T-helper 1 cell treated with Interleukin-12 subunit alpha and Interleukin-12 subunit beta and Interleukin-4 antibody, amounts not matched to agents 30 μg/mL and 1 μg/mL, for 36 hours (primary cell): ENCODE measurements at regions not wholly inside any gene's neighbourhood (a gene's known extent, or its start where the extent isn't known, plus 50 kb on each side); places are given as distances from the start of the nearest gene placed in this dataset.

ENCODE experiments used
- H3K27ac Mint-ChIP-seq: one replicate; pipeline ENCODE4 v1.8.0; 2021; ENCODE audit warnings: mild to moderate bottlenecking, mixed read lengths
- H3K27me3 Mint-ChIP-seq: one replicate; pipeline ENCODE4 v1.8.0; 2021; ENCODE audit warnings: low read depth, mixed read lengths
- H3K36me3 Mint-ChIP-seq: one replicate; pipeline ENCODE4 v1.8.0; 2021; ENCODE audit warnings: low read depth, mixed read lengths
- H3K4me1 Mint-ChIP-seq: one replicate; pipeline ENCODE4 v1.8.0; 2021; ENCODE audit warnings: low read depth, mixed read lengths
- H3K4me3 Mint-ChIP-seq: one replicate; pipeline ENCODE4 v1.8.0; 2021; ENCODE audit warnings: mild to moderate bottlenecking, moderate library complexity, mixed read lengths
- H3K9me3 Mint-ChIP-seq: one replicate; pipeline ENCODE4 v1.8.0; 2021; ENCODE audit warnings: mixed read lengths

GRCh38 chr1:4319496-4319895, 334.9 kb upstream of the AJAP1 start:
- Mint-ChIP-seq H3K27ac (no peak overlapping the region), H3K9me3 (peaks cover 7% of the 10 kb centered on the region), H3K4me3 (no peak overlapping the region), H3K36me3 (no peaks in the 10 kb centered on the region), H3K4me1 (no peaks in the 10 kb centered on the region), H3K27me3 (no peaks in the 10 kb centered on the region)

GRCh38 chr1:4322881-4323280, 331.5 kb upstream of the AJAP1 start:
- Mint-ChIP-seq H3K36me3 (no peaks in the 10 kb centered on the region), H3K27ac (no peak overlapping the region), H3K4me1 (no peaks in the 10 kb centered on the region), H3K27me3 (no peaks in the 10 kb centered on the region), H3K9me3 (no peaks in the 10 kb centered on the region), H3K4me3 (no peak overlapping the region)

DNA sequence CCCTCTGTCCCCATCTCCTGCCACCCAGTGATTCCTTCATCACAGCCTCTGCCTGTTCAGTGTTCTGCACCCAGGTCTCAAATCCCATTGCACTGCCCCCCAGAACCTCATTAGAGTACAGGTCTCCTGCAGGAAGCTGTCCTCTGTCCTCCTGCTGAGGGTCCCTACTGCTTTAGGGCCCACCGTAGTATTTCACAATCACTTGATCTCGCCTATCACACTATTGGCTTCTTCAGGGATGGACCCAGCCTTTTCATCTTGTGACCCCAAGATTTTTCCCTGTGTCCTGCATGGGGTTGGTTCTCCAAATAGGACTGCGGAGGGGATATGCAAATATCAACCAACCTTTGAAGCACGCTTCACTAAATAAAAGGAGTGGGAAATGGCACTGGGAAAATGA, 331.1 kb upstream of the AJAP1 start:
- no peak overlapping the region for H3K4me3 Mint-ChIP-seq
- no peaks in the 10 kb centered on the region for H3K4me1 Mint-ChIP-seq
- H3K36me3 Mint-ChIP-seq: no peaks in the 10 kb centered on the region
- H3K9me3 Mint-ChIP-seq: no peaks in the 10 kb centered on the region
- no peak overlapping the region for H3K27ac Mint-ChIP-seq
- no peaks in the 10 kb centered on the region for H3K27me3 Mint-ChIP-seq

DNA sequence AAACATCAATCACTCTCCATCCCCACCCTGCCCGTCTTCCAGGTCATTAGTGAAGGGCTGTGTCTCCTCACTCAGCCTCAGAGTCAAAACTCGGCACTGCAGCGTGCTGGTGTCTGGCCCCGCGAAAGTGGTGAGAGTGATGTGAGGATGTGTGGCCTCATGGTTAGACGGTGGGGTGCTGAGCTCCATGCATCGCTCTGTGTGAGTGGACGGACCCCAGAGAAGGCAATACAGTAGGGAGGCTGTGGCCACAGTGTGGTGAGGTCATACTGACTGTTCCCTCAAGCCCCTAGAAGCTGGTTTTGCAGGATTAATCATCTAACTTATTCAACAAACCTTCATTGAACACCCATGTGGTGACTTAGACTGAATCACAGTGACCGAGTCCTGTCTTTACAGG, 329.9 kb upstream of the AJAP1 start:
- H3K9me3 Mint-ChIP-seq: no peaks in the 10 kb centered on the region
- H3K4me3 Mint-ChIP-seq: no peak overlapping the region
- H3K4me1 Mint-ChIP-seq: no peaks in the 10 kb centered on the region
- no peaks in the 10 kb centered on the region for H3K27me3 Mint-ChIP-seq
- no peaks in the 10 kb centered on the region for H3K36me3 Mint-ChIP-seq
- no peak overlapping the region for H3K27ac Mint-ChIP-seq

DNA sequence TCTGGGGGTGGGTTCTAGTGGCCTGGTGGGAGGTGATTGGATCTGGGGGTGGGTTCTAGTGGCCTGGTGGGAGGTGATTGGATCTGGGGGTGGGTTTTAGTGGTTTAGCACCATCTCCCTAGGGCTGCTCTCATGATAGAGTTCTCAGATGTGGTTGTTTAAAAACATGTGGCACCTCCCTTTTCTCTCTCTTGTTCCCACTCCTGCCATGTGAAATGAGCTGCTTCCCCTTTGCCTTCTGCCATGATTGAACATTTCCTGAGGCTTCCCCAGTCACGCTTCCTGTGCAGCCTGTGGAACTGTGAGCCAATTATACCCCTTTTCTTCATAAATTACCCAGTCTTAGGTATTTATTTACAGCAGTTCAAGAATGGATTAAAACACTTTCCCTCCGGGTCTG, 327.3 kb upstream of the AJAP1 start:
- Mint-ChIP-seq H3K27me3 (no peaks in the 10 kb centered on the region), H3K27ac (no peak overlapping the region), H3K4me1 (no peaks in the 10 kb centered on the region), H3K36me3 (no peaks in the 10 kb centered on the region), H3K9me3 (no peaks in the 10 kb centered on the region), H3K4me3 (no peak overlapping the region)

DNA sequence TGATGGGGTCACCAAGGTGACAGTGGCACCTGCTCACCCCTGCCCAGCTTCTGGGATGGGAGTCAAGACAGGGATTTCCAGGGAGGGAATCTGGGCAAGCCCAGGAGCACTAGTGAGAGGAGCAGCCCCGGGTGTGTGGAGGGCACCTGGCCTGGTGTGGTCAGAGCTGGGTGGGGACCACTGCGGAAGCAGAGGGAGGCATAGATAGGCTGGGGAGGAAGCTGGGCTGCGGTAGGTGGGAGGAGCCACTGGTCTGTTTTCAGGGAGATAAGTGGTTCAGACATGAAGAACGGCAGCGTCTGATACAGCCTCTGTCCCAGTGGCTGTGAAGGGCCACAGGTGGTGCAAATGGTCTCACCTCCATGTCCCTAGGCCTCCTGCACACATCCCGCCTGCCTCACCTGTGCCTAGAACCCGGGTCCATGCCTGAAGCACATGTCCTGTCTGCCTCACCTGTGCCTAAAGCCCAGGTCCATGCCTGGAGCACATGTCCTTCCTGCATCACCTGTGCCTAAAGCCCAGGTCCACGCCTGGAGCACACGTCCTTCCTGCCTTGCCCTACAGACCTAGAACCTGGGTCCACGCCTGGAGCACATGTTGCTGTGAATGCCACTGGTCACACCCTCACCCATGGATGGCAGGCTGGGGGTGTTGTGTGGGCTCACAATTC, 325.9 kb upstream of the AJAP1 start:
- Mint-ChIP-seq H3K36me3 (no peaks in the 10 kb centered on the region), H3K4me1 (no peaks in the 10 kb centered on the region), H3K4me3 (no peak overlapping the region), H3K27ac (no peak overlapping the region), H3K9me3 (peaks cover 2% of the 10 kb centered on the region), H3K27me3 (no peaks in the 10 kb centered on the region)

GRCh38 chr1:4330805-4331766, 323.3 kb upstream of the AJAP1 start:
- Mint-ChIP-seq H3K27me3 (no peaks in the 10 kb centered on the region), H3K27ac (no peak overlapping the region), H3K9me3 (peaks cover 3% of the 10 kb centered on the region), H3K4me1 (no peaks in the 10 kb centered on the region), H3K36me3 (no peaks in the 10 kb centered on the region), H3K4me3 (no peak overlapping the region)

DNA sequence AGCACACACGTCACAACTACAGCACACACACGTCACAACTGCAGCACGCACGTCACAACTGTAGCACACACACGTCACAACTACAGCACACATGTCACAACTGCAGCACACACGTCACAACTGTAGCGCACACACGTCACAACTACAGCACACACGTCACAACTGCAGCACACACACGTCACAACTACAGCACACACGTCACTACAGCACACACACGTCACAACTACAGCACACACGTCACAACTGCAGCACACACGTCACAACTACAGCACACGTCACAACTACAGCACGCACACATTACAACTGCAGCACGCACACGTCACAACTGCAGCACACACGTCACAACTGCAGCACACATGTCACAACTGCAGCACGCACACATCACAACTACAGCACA, 322.6 kb upstream of the AJAP1 start:
- H3K4me1 Mint-ChIP-seq: no peaks in the 10 kb centered on the region
- no peak overlapping the region for H3K4me3 Mint-ChIP-seq
- H3K27me3 Mint-ChIP-seq: no peaks in the 10 kb centered on the region
- H3K9me3 Mint-ChIP-seq: peaks cover 9% of the 10 kb centered on the region
- H3K36me3 Mint-ChIP-seq: no peaks in the 10 kb centered on the region
- no peak overlapping the region for H3K27ac Mint-ChIP-seq

GRCh38 chr1:4336507-4336906, 317.9 kb upstream of the AJAP1 start:
- Mint-ChIP-seq H3K9me3 (peaks cover 9% of the 10 kb centered on the region), H3K36me3 (no peaks in the 10 kb centered on the region), H3K27me3 (no peaks in the 10 kb centered on the region), H3K4me3 (no peak overlapping the region), H3K27ac (no peak overlapping the region), H3K4me1 (no peaks in the 10 kb centered on the region)

- Mint-ChIP-seq H3K27ac (no peak overlapping the region), H3K4me3 (no peak overlapping the region), H3K27me3 (no peaks in the 10 kb centered on the region), H3K4me1 (no peaks in the 10 kb centered on the region), H3K9me3 (peaks cover 7% of the 10 kb centered on the region), H3K36me3 (no peaks in the 10 kb centered on the region)
Observed at GRCh38 chr1:4341421-4341820, 313.0 kb upstream of the AJAP1 start.

- no peak overlapping the region for H3K27ac Mint-ChIP-seq
- no peaks in the 10 kb centered on the region for H3K27me3 Mint-ChIP-seq
- no peaks in the 10 kb centered on the region for H3K36me3 Mint-ChIP-seq
- peaks cover 4% of the 10 kb centered on the region for H3K9me3 Mint-ChIP-seq
- H3K4me3 Mint-ChIP-seq: no peak overlapping the region
- H3K4me1 Mint-ChIP-seq: no peaks in the 10 kb centered on the region
Observed at GRCh38 chr1:4344065-4344732, 310.2 kb upstream of the AJAP1 start.

DNA sequence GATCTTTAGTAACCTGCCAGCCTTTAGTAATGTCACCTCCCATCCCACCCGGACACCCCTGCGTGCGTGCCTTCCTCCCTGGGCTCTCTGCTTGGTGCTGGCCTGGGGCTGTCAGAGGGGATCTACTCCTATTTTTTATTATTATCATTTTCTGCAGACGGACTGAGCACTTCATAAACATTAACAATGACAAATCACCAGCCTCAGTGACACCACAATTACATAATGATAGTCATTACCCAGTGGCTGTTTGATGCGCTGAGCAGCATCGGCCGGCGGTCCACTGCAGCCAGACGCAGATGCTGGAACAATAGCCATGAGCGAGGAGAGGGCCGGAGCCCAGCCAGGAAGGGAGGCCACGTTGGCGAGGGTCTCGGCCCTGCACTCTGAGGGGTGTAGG, 309.3 kb upstream of the AJAP1 start:
- H3K4me1 Mint-ChIP-seq: no peaks in the 10 kb centered on the region
- no peaks in the 10 kb centered on the region for H3K36me3 Mint-ChIP-seq
- no peaks in the 10 kb centered on the region for H3K27me3 Mint-ChIP-seq
- H3K9me3 Mint-ChIP-seq: peaks cover 4% of the 10 kb centered on the region
- no peak overlapping the region for H3K27ac Mint-ChIP-seq
- no peak overlapping the region for H3K4me3 Mint-ChIP-seq

DNA sequence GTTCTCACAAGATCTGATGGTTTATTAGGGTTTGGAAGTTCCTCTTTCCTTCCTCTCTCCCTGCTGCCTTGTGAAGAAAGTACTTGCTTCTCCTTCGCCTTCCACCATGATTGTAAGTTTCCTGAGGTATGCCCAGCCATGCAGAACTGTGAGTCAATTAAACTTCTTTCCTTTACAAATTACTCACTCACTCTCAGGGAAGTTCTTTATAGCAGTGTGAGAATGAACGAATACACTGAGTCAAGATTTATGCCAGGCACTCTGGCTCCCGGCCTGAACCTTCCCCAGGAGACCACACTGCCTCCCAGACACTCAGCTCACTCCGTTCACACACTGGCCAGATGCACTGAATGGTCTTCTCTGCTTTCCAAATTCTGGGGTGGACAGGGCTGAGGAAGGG, 308.3 kb upstream of the AJAP1 start:
- H3K27me3 Mint-ChIP-seq: no peaks in the 10 kb centered on the region
- H3K4me1 Mint-ChIP-seq: no peaks in the 10 kb centered on the region
- peaks cover 4% of the 10 kb centered on the region for H3K9me3 Mint-ChIP-seq
- no peak overlapping the region for H3K4me3 Mint-ChIP-seq
- H3K27ac Mint-ChIP-seq: no peak overlapping the region
- no peaks in the 10 kb centered on the region for H3K36me3 Mint-ChIP-seq

- Mint-ChIP-seq H3K27ac (no peak overlapping the region), H3K36me3 (no peaks in the 10 kb centered on the region), H3K27me3 (no peaks in the 10 kb centered on the region), H3K4me1 (no peaks in the 10 kb centered on the region), H3K9me3 (no peaks in the 10 kb centered on the region), H3K4me3 (no peak overlapping the region)
Observed at GRCh38 chr1:4351453-4351852, 303.0 kb upstream of the AJAP1 start.
